ENCODE measurements at regions not wholly inside any gene's neighbourhood (a gene's known extent, or its start where the extent isn't known, plus 50 kb on each side); places are given as distances from the start of the nearest gene placed in this dataset.

GRCh38 chr5:124858612-124859011 is 112.2 kb upstream of the ZNF608 start:
- no peaks in the 10 kb centered on the region for H3K36me3 ChIP-seq (ENCODE audit: control insufficient read depth, insufficient read depth, low read length)
- no peak overlapping the region for H3K4me3 ChIP-seq (ENCODE audit: low read depth, low read length)
- no peaks in the 10 kb centered on the region for H3K27me3 ChIP-seq (ENCODE audit: control insufficient read depth, insufficient read depth, low read length)
- DNase-seq (ENCODE audit: low read depth) = no peak
- TF ChIP-seq CTCF (IDR thresholded peaks at IDR 0.05; ENCODE audit: insufficient read depth, low read length, poor library complexity, severe bottlenecking) = no peak

- no peak for DNase-seq (ENCODE audit: low read depth)
- Histone ChIP-seq H3K4me3 (ENCODE audit: low read depth, low read length) (no peak overlapping the region), H3K27me3 (ENCODE audit: control insufficient read depth, insufficient read depth, low read length) (no peaks in the 10 kb centered on the region), H3K36me3 (ENCODE audit: control insufficient read depth, insufficient read depth, low read length) (no peaks in the 10 kb centered on the region)
- no peak for TF ChIP-seq CTCF (IDR thresholded peaks at IDR 0.05; ENCODE audit: insufficient read depth, low read length, poor library complexity, severe bottlenecking)
Measured at GRCh38 chr5:124859027-124859426, 112.6 kb upstream of the ZNF608 start.

- no peaks in the 10 kb centered on the region for H3K36me3 ChIP-seq (ENCODE audit: control insufficient read depth, insufficient read depth, low read length)
- no peak overlapping the region for H3K4me3 ChIP-seq (ENCODE audit: low read depth, low read length)
- DNase-seq (ENCODE audit: low read depth) = no peak
- TF ChIP-seq CTCF (IDR thresholded peaks at IDR 0.05; ENCODE audit: insufficient read depth, low read length, poor library complexity, severe bottlenecking) = no peak
- H3K27me3 ChIP-seq (ENCODE audit: control insufficient read depth, insufficient read depth, low read length) = no peaks in the 10 kb centered on the region
Measured at GRCh38 chr5:124859556-124860290, 113.3 kb upstream of the ZNF608 start.

- no peak overlapping the region for H3K4me3 ChIP-seq (ENCODE audit: low read depth, low read length)
- no peak for DNase-seq (ENCODE audit: low read depth)
- H3K36me3 ChIP-seq (ENCODE audit: control insufficient read depth, insufficient read depth, low read length) = no peaks in the 10 kb centered on the region
- no peak for TF ChIP-seq CTCF (IDR thresholded peaks at IDR 0.05; ENCODE audit: insufficient read depth, low read length, poor library complexity, severe bottlenecking)
- H3K27me3 ChIP-seq (ENCODE audit: control insufficient read depth, insufficient read depth, low read length) = no peaks in the 10 kb centered on the region
Measured at GRCh38 chr5:124860291-124860655, 113.8 kb upstream of the ZNF608 start.

GRCh38 chr5:124865066-124865465 is 118.6 kb upstream of the ZNF608 start:
- no peak for DNase-seq (ENCODE audit: low read depth)
- Histone ChIP-seq H3K4me3 (ENCODE audit: low read depth, low read length) (no peak overlapping the region), H3K36me3 (ENCODE audit: control insufficient read depth, insufficient read depth, low read length) (no peaks in the 10 kb centered on the region), H3K27me3 (ENCODE audit: control insufficient read depth, insufficient read depth, low read length) (no peaks in the 10 kb centered on the region)
- no peak for TF ChIP-seq CTCF (IDR thresholded peaks at IDR 0.05; ENCODE audit: insufficient read depth, low read length, poor library complexity, severe bottlenecking)

All from kidney epithelial cell (primary cell).